IPS-18a (cell line): ENCODE measurements at regions not wholly inside any gene's neighbourhood (a gene's known extent, or its start where the extent isn't known, plus 50 kb on each side); places are given as distances from the start of the nearest gene placed in this dataset.

Source experiments
- H3K27ac ChIP-seq: one replicate; pipeline ENCODE4 v1.5.1; 2013; ENCODE audit warnings: low read length
- H3K27me3 ChIP-seq: one replicate; pipeline ENCODE4 v1.6.1; 2013; ENCODE audit warnings: mild to moderate bottlenecking, low read length; ENCODE audit not compliant: control insufficient read depth, insufficient read depth
- H3K36me3 ChIP-seq: one replicate; pipeline ENCODE4 v1.6.1; 2013; ENCODE audit warnings: low read depth, low read length; ENCODE audit not compliant: control insufficient read depth
- H3K4me1 ChIP-seq: one replicate; pipeline ENCODE4 v1.6.1; 2013; ENCODE audit warnings: low read depth, low read length; ENCODE audit not compliant: control insufficient read depth
- H3K4me3 ChIP-seq: one replicate; pipeline ENCODE4 v1.5.1; 2013; ENCODE audit warnings: low read length
- H3K9ac ChIP-seq: one replicate; pipeline ENCODE4 v1.6.1; 2013; ENCODE audit warnings: mild to moderate bottlenecking, low read length, moderate library complexity
- H3K9me3 ChIP-seq: one replicate; pipeline ENCODE4 v1.6.1; 2013; ENCODE audit warnings: low read depth, low read length; ENCODE audit not compliant: control insufficient read depth

DNA sequence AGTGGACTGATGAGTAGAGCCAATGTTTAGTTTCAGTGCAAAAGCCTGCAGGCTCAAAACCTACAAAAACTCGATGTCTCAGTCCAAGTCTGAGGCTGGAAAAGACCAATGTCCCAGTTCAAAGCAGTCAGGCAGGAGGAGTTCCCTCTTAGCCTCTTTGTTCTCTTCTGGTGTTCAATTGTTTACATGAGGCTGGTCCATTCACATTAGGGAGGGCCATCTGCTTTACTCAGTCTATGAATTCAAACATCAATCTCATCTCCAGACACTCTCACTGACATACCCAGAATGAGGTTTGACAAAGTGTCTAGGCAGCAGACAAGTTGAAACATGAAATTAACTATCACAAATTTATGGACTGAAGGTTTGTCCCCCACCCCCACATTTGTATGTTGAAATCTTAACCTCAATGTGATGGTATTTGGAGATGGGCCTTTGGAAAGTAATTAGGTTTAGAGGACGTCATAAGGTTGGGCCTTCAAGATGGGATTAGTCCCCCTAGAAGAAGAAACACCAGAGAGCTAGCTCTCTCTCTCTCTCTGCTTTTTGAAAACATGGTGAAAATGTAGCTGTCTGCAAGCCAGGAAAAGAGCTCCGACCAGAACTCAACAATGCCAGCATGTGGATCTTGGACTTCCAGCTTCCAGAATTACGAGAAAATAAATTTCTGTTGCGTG is 438.5 kb upstream of the RGMA start:
- Histone ChIP-seq H3K4me3 (no peak overlapping the region), H3K9ac (no peak overlapping the region), H3K36me3 (no peaks in the 10 kb centered on the region), H3K9me3 (no peaks in the 10 kb centered on the region), H3K27me3 (no peaks in the 10 kb centered on the region), H3K4me1 (peaks cover 5% of the 10 kb centered on the region), H3K27ac (no peak overlapping the region)

DNA sequence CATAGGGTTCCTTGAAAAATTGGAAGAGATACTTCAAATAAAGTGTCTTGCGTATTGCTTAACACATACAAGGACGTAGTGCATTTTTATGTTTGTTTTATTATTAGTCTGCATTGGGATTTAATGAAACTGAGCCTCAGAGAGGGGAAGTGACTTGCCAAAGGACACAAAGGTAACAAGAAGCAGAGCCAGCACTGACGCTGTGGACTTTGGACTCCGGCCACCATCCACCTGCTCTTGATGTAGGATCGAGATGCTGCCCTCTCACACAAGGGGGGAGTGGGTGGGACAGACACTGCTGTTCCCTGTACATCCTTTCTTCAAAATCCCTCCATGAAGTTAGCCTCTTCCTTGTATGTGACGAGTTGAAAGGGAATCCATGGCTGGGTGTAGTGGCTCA is 435.4 kb upstream of the RGMA start:
- H3K27me3 ChIP-seq = no peaks in the 10 kb centered on the region
- no peak overlapping the region for H3K4me3 ChIP-seq
- no peak overlapping the region for H3K9ac ChIP-seq

DNA sequence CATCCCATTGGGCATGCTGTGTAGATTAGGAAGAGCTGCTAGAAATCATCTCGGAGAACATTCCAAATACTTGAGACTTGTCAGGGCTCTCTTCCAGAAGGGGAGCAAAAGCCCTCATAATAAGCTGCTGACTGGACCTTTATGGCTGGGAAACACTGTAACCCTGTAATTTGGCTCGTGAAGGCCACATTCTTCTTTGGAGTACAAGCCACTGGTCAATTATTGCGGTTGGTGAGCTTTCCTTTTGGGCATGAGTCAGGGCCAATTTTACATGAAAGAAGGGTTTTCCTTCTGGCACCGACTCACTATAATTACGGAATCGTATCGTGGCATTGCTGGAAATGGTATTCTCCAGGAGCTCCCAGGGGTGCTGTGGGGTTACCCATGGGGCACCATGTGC is 434.5 kb upstream of the RGMA start:
- H3K27ac ChIP-seq = no peak overlapping the region
- H3K4me1 ChIP-seq = peaks cover 5% of the 10 kb centered on the region
- no peaks in the 10 kb centered on the region for H3K36me3 ChIP-seq
- no peak overlapping the region for H3K9ac ChIP-seq
- H3K4me3 ChIP-seq = no peak overlapping the region
- H3K9me3 ChIP-seq = no peaks in the 10 kb centered on the region
- H3K27me3 ChIP-seq = no peaks in the 10 kb centered on the region

More for the DNA sequence above, 435.4 kb upstream of the RGMA start:
- no peak overlapping the region for H3K27ac ChIP-seq
- H3K4me1 ChIP-seq = peaks cover 5% of the 10 kb centered on the region
- H3K36me3 ChIP-seq = no peaks in the 10 kb centered on the region
- H3K9me3 ChIP-seq = no peaks in the 10 kb centered on the region

DNA sequence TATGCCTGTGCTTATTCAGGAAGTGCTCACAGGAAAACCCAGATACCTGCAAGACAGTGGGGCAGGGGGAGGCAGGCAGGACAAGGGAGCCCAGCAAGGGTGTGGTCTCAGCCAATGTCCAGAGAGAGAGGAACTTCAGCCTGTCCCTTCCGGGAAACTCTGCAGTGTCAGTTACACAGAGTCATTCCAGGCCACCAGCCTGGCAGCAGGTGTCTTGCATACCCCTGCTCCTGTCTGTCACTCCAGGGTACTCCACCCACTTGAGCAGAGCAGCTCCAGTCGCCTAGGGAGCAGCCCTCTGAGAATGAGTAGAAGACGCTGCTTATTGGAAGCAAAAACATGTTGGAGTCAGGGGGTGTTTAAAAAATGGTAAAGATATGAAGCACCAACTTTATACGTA is 431.2 kb upstream of the RGMA start:
- no peaks in the 10 kb centered on the region for H3K9me3 ChIP-seq
- H3K4me1 ChIP-seq = no peaks in the 10 kb centered on the region
- no peak overlapping the region for H3K9ac ChIP-seq
- H3K4me3 ChIP-seq = no peak overlapping the region
- no peaks in the 10 kb centered on the region for H3K27me3 ChIP-seq
- H3K27ac ChIP-seq = no peak overlapping the region
- no peaks in the 10 kb centered on the region for H3K36me3 ChIP-seq

DNA sequence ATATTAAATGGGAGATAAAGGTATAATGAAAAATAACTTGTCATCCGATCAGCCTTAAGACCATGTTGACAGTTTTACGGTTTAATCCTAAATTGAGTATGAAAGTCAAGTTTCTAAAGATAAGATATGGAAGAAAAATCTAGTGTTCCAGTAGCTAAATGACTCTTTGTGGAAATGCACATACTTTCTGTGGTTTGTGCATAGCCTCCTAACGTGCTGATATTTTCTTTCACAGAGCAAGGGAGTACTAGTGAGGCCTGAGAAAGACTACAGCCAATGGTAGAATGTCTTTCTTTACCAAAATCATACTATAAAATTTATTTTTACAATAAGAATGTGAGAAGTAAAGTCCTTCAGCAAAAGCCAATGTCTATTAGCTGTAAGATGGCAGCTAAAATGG is 430.6 kb upstream of the RGMA start:
- H3K27me3 ChIP-seq = no peaks in the 10 kb centered on the region
- no peak overlapping the region for H3K27ac ChIP-seq
- H3K36me3 ChIP-seq = no peaks in the 10 kb centered on the region
- no peaks in the 10 kb centered on the region for H3K9me3 ChIP-seq
- no peak overlapping the region for H3K9ac ChIP-seq
- H3K4me1 ChIP-seq = no peaks in the 10 kb centered on the region
- H3K4me3 ChIP-seq = no peak overlapping the region

DNA sequence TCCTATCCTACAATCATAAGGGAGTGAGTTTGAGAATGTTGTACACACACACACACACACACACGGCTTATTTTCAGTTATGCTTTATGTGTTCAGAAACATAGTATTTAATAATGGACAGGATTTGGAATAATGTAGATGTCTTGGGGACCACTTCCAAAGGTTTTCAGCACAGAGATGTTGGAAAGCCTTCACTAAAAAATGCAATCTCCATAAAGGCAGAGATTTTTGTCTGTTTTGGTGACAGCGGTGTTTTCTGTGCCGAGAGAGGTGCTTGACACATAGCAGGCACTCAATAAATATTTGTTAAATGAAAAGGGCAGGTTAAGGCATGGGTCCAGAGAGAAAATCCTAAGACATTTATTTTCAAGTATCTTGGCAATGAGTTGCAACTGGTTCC is 428.2 kb upstream of the RGMA start:
- H3K4me1 ChIP-seq = peaks cover 4% of the 10 kb centered on the region
- H3K9ac ChIP-seq = no peak overlapping the region
- H3K36me3 ChIP-seq = no peaks in the 10 kb centered on the region
- no peak overlapping the region for H3K4me3 ChIP-seq
- H3K9me3 ChIP-seq = no peaks in the 10 kb centered on the region
- no peak overlapping the region for H3K27ac ChIP-seq
- H3K27me3 ChIP-seq = no peaks in the 10 kb centered on the region

DNA sequence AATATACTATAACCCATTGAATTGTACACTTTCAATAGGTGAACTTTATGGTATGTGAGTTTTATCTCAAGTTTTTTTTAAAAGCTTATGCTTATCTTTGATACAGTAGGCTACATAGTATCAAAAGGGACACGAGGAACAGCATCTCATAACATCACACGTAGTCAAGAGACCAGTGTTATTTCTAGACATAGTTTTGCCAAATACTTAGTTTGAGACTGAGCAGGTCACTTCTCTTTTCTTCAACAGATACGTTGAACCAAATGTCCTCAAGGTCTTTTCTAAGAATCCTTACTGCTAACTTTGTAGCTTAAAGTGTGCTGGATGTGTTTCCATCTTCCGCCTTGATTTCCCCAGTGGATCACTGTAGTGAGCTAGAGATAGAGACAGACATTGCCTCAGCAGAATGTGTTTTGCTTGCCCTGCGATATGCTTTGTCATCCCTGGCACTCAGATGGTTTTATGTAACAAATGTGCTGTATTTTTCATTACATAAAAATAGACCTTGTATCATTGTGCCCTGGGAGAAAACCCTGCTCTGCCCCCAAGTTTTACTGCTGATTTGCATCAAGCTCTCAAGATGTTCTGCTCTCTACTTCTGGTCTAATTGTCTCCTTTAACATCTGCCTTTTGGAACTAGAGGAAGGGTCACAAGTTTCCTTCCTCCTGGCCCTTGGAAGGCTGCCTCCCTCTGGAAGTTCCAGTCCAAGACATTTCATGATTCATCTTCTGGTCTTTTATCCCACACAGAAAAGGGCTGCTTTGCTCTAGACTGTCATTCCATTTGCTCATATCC is 426.4 kb upstream of the RGMA start:
- no peaks in the 10 kb centered on the region for H3K9me3 ChIP-seq
- H3K4me3 ChIP-seq = no peak overlapping the region
- no peak overlapping the region for H3K27ac ChIP-seq
- peaks cover 4% of the 10 kb centered on the region for H3K4me1 ChIP-seq
- H3K36me3 ChIP-seq = no peaks in the 10 kb centered on the region
- H3K27me3 ChIP-seq = no peaks in the 10 kb centered on the region
- H3K9ac ChIP-seq = no peak overlapping the region

DNA sequence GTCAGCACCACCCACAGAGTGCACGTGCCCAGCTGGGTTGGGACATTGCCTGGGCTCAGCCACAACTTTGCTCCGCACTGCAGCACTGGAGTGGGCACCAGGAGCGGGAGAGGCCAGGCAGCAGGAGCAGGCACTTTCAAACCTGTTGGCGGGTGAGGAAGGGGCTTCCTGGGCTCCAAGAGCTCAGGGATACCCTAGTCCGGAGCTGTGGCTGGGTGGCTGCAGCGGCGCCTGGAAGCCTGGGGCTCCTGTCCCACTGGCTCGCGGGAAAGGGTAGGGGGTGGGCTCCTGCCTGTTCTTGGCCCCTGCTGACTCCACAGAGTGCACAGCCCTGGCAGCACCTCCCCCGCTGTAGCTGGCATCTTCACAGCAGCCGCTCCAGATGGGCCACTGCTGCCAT is 417.6 kb upstream of the RGMA start:
- Histone ChIP-seq H3K9ac (no peak overlapping the region), H3K9me3 (no peaks in the 10 kb centered on the region), H3K4me3 (no peak overlapping the region), H3K4me1 (no peaks in the 10 kb centered on the region), H3K27me3 (no peaks in the 10 kb centered on the region), H3K36me3 (no peaks in the 10 kb centered on the region), H3K27ac (no peak overlapping the region)

DNA sequence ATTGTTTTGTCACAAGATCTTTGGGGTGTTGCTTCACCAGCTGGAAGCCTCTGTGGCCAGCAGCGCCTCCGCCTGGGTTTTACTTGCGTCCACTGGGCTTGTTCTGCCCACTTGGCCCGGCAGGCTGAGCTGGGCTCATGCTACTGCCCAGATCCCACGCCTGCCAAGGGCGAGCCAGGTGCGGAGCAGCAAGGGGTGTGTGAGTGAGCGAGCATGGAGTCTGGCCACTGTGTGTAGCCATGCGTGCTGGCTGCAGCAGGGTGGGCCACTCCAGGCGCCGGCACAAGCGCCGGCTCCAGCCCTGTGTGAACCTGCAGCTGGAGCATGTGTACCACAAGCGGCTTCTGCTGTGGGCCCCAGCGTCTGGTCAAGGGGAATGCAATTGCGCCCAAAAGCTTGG is 416.5 kb upstream of the RGMA start:
- no peak overlapping the region for H3K27ac ChIP-seq
- no peak overlapping the region for H3K9ac ChIP-seq
- H3K4me3 ChIP-seq = no peak overlapping the region
- no peaks in the 10 kb centered on the region for H3K9me3 ChIP-seq
- no peaks in the 10 kb centered on the region for H3K36me3 ChIP-seq
- H3K27me3 ChIP-seq = no peaks in the 10 kb centered on the region
- H3K4me1 ChIP-seq = no peaks in the 10 kb centered on the region

DNA sequence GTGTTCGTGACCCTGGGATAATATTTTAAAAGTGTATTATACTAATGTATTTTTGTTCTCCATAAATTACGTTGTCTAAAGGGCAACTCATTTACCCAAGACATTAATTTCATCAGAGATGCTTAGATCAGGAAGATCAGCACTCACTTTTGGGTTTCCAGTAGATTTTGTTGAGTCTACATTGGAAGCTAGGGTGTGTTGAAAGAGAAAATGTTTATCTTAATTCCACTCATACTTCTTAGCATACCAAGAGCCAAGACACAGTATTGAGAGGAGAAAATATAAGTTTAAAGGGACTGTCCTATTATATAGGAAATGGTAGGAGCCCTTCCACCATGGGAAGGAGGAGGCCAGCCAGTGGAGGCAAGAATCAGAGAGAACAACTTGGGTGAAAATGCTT is 412.9 kb upstream of the RGMA start:
- no peak overlapping the region for H3K9ac ChIP-seq
- H3K4me3 ChIP-seq = no peak overlapping the region
- H3K36me3 ChIP-seq = no peaks in the 10 kb centered on the region
- no peaks in the 10 kb centered on the region for H3K27me3 ChIP-seq
- no peaks in the 10 kb centered on the region for H3K9me3 ChIP-seq
- H3K27ac ChIP-seq = no peak overlapping the region
- H3K4me1 ChIP-seq = peaks cover 4% of the 10 kb centered on the region

DNA sequence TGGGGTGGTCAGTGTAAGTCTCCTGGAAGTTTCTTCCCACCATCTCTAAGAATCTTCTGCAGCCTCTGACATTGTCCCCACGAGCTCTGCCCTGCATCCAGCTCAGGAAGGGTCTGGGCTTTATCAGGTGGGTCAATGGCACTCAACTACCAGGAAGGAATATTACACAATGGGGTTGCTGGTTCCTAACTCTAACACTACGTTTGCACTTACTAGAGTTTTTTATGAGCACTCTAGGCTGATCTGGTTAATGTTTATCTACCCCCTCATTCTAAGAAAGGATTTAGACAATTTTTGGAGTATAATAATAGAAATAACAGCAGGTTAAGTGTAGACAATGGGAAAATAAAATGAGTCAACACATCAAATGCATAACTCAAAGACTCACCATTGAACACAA is 411.1 kb upstream of the RGMA start:
- Histone ChIP-seq H3K9me3 (no peaks in the 10 kb centered on the region), H3K9ac (no peak overlapping the region), H3K27ac (no peak overlapping the region), H3K36me3 (no peaks in the 10 kb centered on the region), H3K4me1 (peaks cover 8% of the 10 kb centered on the region), H3K4me3 (no peak overlapping the region), H3K27me3 (no peaks in the 10 kb centered on the region)

DNA sequence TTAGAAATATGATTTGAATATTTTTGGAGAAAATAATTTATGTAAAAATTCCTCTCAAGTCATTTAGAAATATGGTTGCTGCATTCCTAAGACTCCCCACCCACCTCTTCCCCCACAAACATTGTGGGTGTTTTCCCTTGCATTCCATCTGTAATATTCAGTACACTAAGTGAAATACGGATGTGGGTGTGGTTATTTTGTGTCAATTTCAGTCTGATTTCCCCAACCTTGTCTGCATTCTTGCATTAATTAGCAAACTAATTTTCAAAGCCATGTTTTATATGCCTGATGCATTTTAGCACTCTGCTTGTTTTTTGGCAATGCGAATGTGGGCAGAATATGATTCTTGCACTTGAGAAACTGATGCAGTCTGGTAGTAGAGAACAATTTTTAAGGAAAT is 408.3 kb upstream of the RGMA start:
- no peak overlapping the region for H3K27ac ChIP-seq
- H3K9ac ChIP-seq = no peak overlapping the region
- H3K36me3 ChIP-seq = no peaks in the 10 kb centered on the region
- peaks cover 8% of the 10 kb centered on the region for H3K4me1 ChIP-seq
- no peaks in the 10 kb centered on the region for H3K9me3 ChIP-seq
- H3K4me3 ChIP-seq = no peak overlapping the region
- H3K27me3 ChIP-seq = no peaks in the 10 kb centered on the region
